ENCODE measurements at regions not wholly inside any gene's neighbourhood (a gene's known extent, or its start where the extent isn't known, plus 50 kb on each side); places are given as distances from the start of the nearest gene placed in this dataset.

DNA sequence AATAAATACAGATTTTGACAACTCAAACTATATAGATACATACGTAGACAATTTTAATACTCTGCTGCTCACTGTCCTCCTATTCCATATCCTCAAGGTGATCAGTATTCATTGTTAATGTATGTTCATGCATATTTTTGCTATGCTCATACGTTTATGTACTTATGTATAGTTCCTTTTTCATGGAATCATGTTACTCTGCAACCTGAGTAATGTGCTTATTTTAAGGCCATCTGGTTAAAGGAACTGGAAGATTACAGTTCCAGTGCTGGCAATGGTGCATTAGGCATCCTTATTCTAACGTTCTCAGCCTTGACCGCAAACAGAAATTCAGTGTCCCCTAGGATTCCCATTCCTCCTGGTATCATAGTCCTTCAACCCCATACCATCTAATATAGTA lies 385.0 kb upstream of the TNP1 start:
- Histone ChIP-seq H3K9me3 (replicated peaks in 1 of 2; ENCODE audit: control insufficient read depth in 1 of 2, insufficient read depth in 1 of 2, low read length in 2 of 2) (no peaks in the 10 kb centered on the region), H3K4me1 (ENCODE audit: control insufficient read depth in 1 of 2, insufficient read depth in 2 of 2, low read length in 2 of 2) (peaks cover 7 to 9% of the 10 kb centered on the region in 2 donors), H3K4me2 (replicated peaks; ENCODE audit: extremely low read depth, low read length, poor library complexity, severe bottlenecking) (no peak overlapping the region), H2AFZ (ENCODE audit: insufficient read depth, low read depth, low read length, poor library complexity, severe bottlenecking) (no peak overlapping the region), H3K27ac (ENCODE audit: low read depth in 1 of 2, low read length in 2 of 2) (no peak overlapping the region), H3K9ac (ENCODE audit: insufficient read depth, low read length, poor library complexity, severe bottlenecking) (no peak overlapping the region), H3K27me3 (ENCODE audit: control insufficient read depth in 2 of 2, insufficient read depth in 2 of 2, low read length in 2 of 2) (peaks cover 23 to 67% of the 10 kb centered on the region in 2 donors), H3K79me2 (ENCODE audit: insufficient read depth, low read length) (no peaks in the 10 kb centered on the region), H3K4me3 (replicated peaks in 1 of 3; ENCODE audit: low read depth in 2 of 3, low read length in 3 of 3) (no peak overlapping the region), H3K36me3 (replicated peaks in 1 of 2; ENCODE audit: control insufficient read depth in 1 of 2, insufficient read depth in 2 of 2, low read length in 2 of 2) (no peaks in the 10 kb centered on the region), H4K20me1 (ENCODE audit: insufficient read depth, low read length) (no peaks in the 10 kb centered on the region)
- no peak for DNase-seq
- no peaks in the 10 kb centered on the region for H3K36me3 Mint-ChIP-seq
- peaks cover 24 to 34% (median 27%) of the 10 kb centered on the region in 3 donors for H3K27me3 Mint-ChIP-seq (ENCODE audit: low read depth in 3 of 3)
- TF ChIP-seq, protein P1, sequence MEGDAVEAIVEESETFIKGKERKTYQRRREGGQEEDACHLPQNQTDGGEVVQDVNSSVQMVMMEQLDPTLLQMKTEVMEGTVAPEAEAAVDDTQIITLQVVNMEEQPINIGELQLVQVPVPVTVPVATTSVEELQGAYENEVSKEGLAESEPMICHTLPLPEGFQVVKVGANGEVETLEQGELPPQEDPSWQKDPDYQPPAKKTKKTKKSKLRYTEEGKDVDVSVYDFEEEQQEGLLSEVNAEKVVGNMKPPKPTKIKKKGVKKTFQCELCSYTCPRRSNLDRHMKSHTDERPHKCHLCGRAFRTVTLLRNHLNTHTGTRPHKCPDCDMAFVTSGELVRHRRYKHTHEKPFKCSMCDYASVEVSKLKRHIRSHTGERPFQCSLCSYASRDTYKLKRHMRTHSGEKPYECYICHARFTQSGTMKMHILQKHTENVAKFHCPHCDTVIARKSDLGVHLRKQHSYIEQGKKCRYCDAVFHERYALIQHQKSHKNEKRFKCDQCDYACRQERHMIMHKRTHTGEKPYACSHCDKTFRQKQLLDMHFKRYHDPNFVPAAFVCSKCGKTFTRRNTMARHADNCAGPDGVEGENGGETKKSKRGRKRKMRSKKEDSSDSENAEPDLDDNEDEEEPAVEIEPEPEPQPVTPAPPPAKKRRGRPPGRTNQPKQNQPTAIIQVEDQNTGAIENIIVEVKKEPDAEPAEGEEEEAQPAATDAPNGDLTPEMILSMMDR (IDR thresholded peaks at IDR 0.05) = no peak
- H3K4me3 Mint-ChIP-seq = no peak overlapping the region
- no peak overlapping the region for H3K27ac Mint-ChIP-seq
- WGBS (ENCODE audit: insufficient coverage) = 60% methylated on average over 1 of the region's 4 CpGs
- no peaks in the 10 kb centered on the region for H3K4me1 Mint-ChIP-seq
- intact Hi-C loops (cut with micrococcal nuclease) = loop anchor here in 1 of 2 donors (10.0 kb wide), 1 partner anchor 50 kb away; no protein-coding TSS in a partner anchor
- peaks cover 0 to 2% (median 0%) of the 10 kb centered on the region in 7 donors for H3K9me3 Mint-ChIP-seq

DNA sequence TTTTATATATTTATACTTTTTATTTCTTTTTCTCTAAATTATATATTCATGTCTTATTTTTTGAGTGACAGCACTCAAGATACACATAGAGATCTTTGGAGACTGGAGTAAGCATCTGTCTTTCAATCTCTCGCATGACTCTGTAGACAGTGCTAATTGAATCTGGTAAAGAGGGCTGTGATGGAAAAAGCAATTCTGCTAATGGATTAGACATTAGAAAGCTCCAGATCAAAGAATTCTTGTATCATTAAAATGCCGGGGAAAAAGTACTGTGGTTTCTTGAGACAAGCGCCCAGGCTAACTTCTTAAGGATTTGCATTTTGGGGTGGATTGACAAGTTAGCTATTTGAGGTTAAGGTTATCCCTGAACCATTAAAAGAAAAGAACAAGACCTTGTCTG lies 383.1 kb upstream of the TNP1 start:
- Mint-ChIP-seq H3K4me1 (no peaks in the 10 kb centered on the region), H3K27me3 (ENCODE audit: low read depth in 3 of 3) (peaks cover 33 to 34% (median 34%) of the 10 kb centered on the region in 3 donors), H3K27ac (no peak overlapping the region), H3K4me3 (peak overlapping the region in 1 of 2 donors; percentile 76), H3K9me3 (peaks cover 0 to 2% (median 0%) of the 10 kb centered on the region in 7 donors), H3K36me3 (no peaks in the 10 kb centered on the region)
- H4K20me1 ChIP-seq (ENCODE audit: insufficient read depth, low read length) = no peaks in the 10 kb centered on the region
- H3K4me3 ChIP-seq (replicated peaks in 1 of 3; ENCODE audit: low read depth in 2 of 3, low read length in 3 of 3) = no peak overlapping the region
- no peaks in the 10 kb centered on the region for H3K9me3 ChIP-seq (replicated peaks in 1 of 2; ENCODE audit: control insufficient read depth in 1 of 2, insufficient read depth in 1 of 2, low read length in 2 of 2)
- intact Hi-C loops (cut with micrococcal nuclease) = loop anchor here in 1 of 2 donors (10.0 kb wide), 1 partner anchor 48 kb away; no protein-coding TSS in a partner anchor
- H3K36me3 ChIP-seq (replicated peaks in 1 of 2; ENCODE audit: control insufficient read depth in 1 of 2, insufficient read depth in 2 of 2, low read length in 2 of 2) = no peaks in the 10 kb centered on the region
- peaks cover 18 to 62% of the 10 kb centered on the region in 2 donors for H3K27me3 ChIP-seq (ENCODE audit: control insufficient read depth in 2 of 2, insufficient read depth in 2 of 2, low read length in 2 of 2)
- no peak overlapping the region for H3K27ac ChIP-seq (ENCODE audit: low read depth in 1 of 2, low read length in 2 of 2)
- H3K79me2 ChIP-seq (ENCODE audit: insufficient read depth, low read length) = no peaks in the 10 kb centered on the region
- TF ChIP-seq, protein P1 (IDR thresholded peaks at IDR 0.05) = no peak
- DNase-seq = no peak
- H3K4me1 ChIP-seq (ENCODE audit: control insufficient read depth in 1 of 2, insufficient read depth in 2 of 2, low read length in 2 of 2) = peaks cover 0 to 1% of the 10 kb centered on the region in 2 donors
- 100% methylated on average over 1 of the region's 3 CpGs for WGBS (ENCODE audit: insufficient coverage)
- no peak overlapping the region for H3K4me2 ChIP-seq (replicated peaks; ENCODE audit: extremely low read depth, low read length, poor library complexity, severe bottlenecking)
- H2AFZ ChIP-seq (ENCODE audit: insufficient read depth, low read depth, low read length, poor library complexity, severe bottlenecking) = no peak overlapping the region
- no peak overlapping the region for H3K9ac ChIP-seq (ENCODE audit: insufficient read depth, low read length, poor library complexity, severe bottlenecking)

Measured in CD14-positive monocyte (primary cell).